A673 (cell line): ENCODE measurements at regions not wholly inside any gene's neighbourhood (a gene's known extent, or its start where the extent isn't known, plus 50 kb on each side); places are given as distances from the start of the nearest gene placed in this dataset.
"Not testable (repeated sequence)": the region's sequence is repeated elsewhere in the genome, so short reads cannot be mapped to it uniquely, and the experiment has no call there.

Experiments used
- BruUV-seq: library from RNA; stranded (reverse); fragments of 400-500 nt; replicated peaks from 2 replicates; lab custom pipeline; 2021; lab: Mats Ljungman, UMichigan
- CTCF ChIA-PET: fragments of 300-600 bp; sonication (Branson Sonifier 250); formaldehyde crosslinking; loops from one replicate; lab custom pipeline; 2022; ENCODE audit warnings: antibody characterized with exemption; lab: Charles Lee
- POLR2A ChIA-PET: fragments of 300-600 bp; sonication (Branson Sonifier 250); formaldehyde crosslinking; loops from one replicate; lab custom pipeline; 2022; ENCODE audit warnings: antibody characterized with exemption; ENCODE audit not compliant: low non-redundant PET; lab: Charles Lee
- DNase-seq: peaks from one replicate; pipeline ENCODE4 v3.0.0-alpha.2; 2015; ENCODE audit warnings: low spot score
- H3K27ac ChIP-seq: fragments of 200-600 bp; sonication (generic); 2 replicates; pipeline ENCODE4 v1.5.1; 2016; ENCODE audit warnings: mixed run types, low read depth, mild to moderate bottlenecking, mixed read lengths, antibody characterized with exemption, low read length; ENCODE audit not compliant: poor library complexity, severe bottlenecking
- H3K27me3 ChIP-seq: fragments of 200-600 bp; sonication (generic); replicated peaks from 2 replicates; pipeline ENCODE4 v1.6.1; 2017; ENCODE audit warnings: mixed run types, low read depth, mild to moderate bottlenecking, mixed read lengths, antibody characterized with exemption, low read length; ENCODE audit not compliant: insufficient read depth, poor library complexity
- H3K36me3 ChIP-seq: fragments of 200-600 bp; sonication (generic); 2 replicates; pipeline ENCODE4 v1.6.1; 2016; ENCODE audit warnings: mixed run types, mild to moderate bottlenecking, mixed read lengths, antibody characterized with exemption, low read length; ENCODE audit not compliant: insufficient read depth, poor library complexity, severe bottlenecking
- H3K4me1 ChIP-seq: fragments of 200-600 bp; sonication (generic); 2 replicates; pipeline ENCODE4 v1.6.1; 2017; ENCODE audit warnings: mixed run types, mild to moderate bottlenecking, mixed read lengths, antibody characterized with exemption, low read length; ENCODE audit not compliant: insufficient read depth, poor library complexity, severe bottlenecking
- H3K4me3 ChIP-seq: fragments of 200-600 bp; sonication (generic); 2 replicates; pipeline ENCODE4 v1.5.1; 2016; ENCODE audit warnings: low read depth, mixed run types, mild to moderate bottlenecking, mixed read lengths, low read length; ENCODE audit not compliant: poor library complexity, severe bottlenecking
- H3K9me3 ChIP-seq: fragments of 200-600 bp; sonication (generic); 2 replicates; pipeline ENCODE4 v1.6.1; 2016; ENCODE audit warnings: mixed run types, low read depth, mild to moderate bottlenecking, mixed read lengths, antibody characterized with exemption, low read length; ENCODE audit not compliant: poor library complexity, severe bottlenecking
- CTCF ChIP-seq: fragments of 300-800, 200-600 bp; sonication (generic); conservative IDR thresholded peaks from 2 replicates; pipeline ENCODE4 v1.5.1; 2017; ENCODE audit warnings: low read depth, mild to moderate bottlenecking, antibody characterized with exemption, low read length, moderate library complexity, mixed read lengths
- EZH2 ChIP-seq: fragments of 200-600 bp; sonication (generic); IDR thresholded peaks from 2 replicates; pipeline ENCODE4 v1.6.1; 2017; ENCODE audit warnings: borderline replicate concordance, low read depth, mild to moderate bottlenecking, mixed read lengths, antibody characterized with exemption, low read length; ENCODE audit not compliant: poor library complexity, severe bottlenecking
- intact Hi-C: fragments of 100-400 bp; cut with micrococcal nuclease; formaldehyde crosslinking; loops from one replicate; pipeline ENCODE4 v1.10.0; 2022; ENCODE audit not compliant: unreplicated experiment

- H3K27me3 ChIP-seq, H3K27ac ChIP-seq, H3K4me3 ChIP-seq, H3K36me3 ChIP-seq, DNase-seq, BruUV-seq, H3K4me1 ChIP-seq, CTCF ChIA-PET, intact Hi-C loops, H3K9me3 ChIP-seq, POLR2A ChIA-PET: not testable (repeated sequence)
Measured at GRCh38 chr13:63741814-63742101, 2326.1 kb upstream of the PCDH20 start.

- Histone ChIP-seq H3K27ac (no peak overlapping the region), H3K36me3 (no peaks in the 10 kb centered on the region), H3K4me1 (no peaks in the 10 kb centered on the region), H3K27me3 (no peaks in the 10 kb centered on the region), H3K9me3 (peaks cover 7% of the 10 kb centered on the region), H3K4me3 (no peak overlapping the region)
- TF ChIP-seq CTCF (no peak), EZH2 (no peak)
- ChIA-PET CTCF (no interaction called here), POLR2A (no interaction called here)
- BruUV-seq = no TSS peak
- intact Hi-C loops = no loop called here
- DNase-seq = no peak
Measured at GRCh38 chr13:63741029-63741813, 2325.6 kb upstream of the PCDH20 start.

- H3K27ac ChIP-seq, intact Hi-C loops, H3K4me3 ChIP-seq, DNase-seq, H3K4me1 ChIP-seq, POLR2A ChIA-PET, H3K9me3 ChIP-seq, H3K27me3 ChIP-seq, BruUV-seq, CTCF ChIA-PET, H3K36me3 ChIP-seq: not testable (repeated sequence)
Measured at GRCh38 chr13:63739112-63739735, 2323.6 kb upstream of the PCDH20 start.

GRCh38 chr13:63737418-63737817 lies 2321.8 kb upstream of the PCDH20 start:
- H3K9me3 ChIP-seq = peaks cover 7% of the 10 kb centered on the region
- BruUV-seq = no TSS peak

More at GRCh38 chr13:63737418-63737817, 2321.8 kb upstream of the PCDH20 start:
- DNase-seq = no peak
- Histone ChIP-seq H3K27ac (no peak overlapping the region), H3K4me1 (no peaks in the 10 kb centered on the region), H3K4me3 (no peak overlapping the region), H3K36me3 (no peaks in the 10 kb centered on the region), H3K27me3 (no peaks in the 10 kb centered on the region)
- ChIA-PET POLR2A (no interaction called here), CTCF (no interaction called here)
- no peak for TF ChIP-seq EZH2
- intact Hi-C loops = no loop called here
